Endodermal cell (in vitro differentiated cells): ENCODE measurements at regions not wholly inside any gene's neighbourhood (a gene's known extent, or its start where the extent isn't known, plus 50 kb on each side); places are given as distances from the start of the nearest gene placed in this dataset.

Source experiments
- DNase-seq: peaks from one replicate; pipeline ENCODE4 v3.0.0-alpha.2; 2017
- H3K27ac ChIP-seq: 2 replicates; pipeline ENCODE4 v1.5.1; 2013; ENCODE audit warnings: mild to moderate bottlenecking, low read depth, low read length, moderate library complexity
- H3K27me3 ChIP-seq: 2 replicates; pipeline ENCODE4 v1.6.1; 2013; ENCODE audit warnings: mild to moderate bottlenecking, low read length, moderate library complexity; ENCODE audit not compliant: insufficient read depth, control insufficient read depth, poor library complexity, severe bottlenecking
- H3K36me3 ChIP-seq: 2 replicates; pipeline ENCODE4 v1.7.0; 2013; ENCODE audit warnings: mild to moderate bottlenecking, low read length, moderate library complexity; ENCODE audit not compliant: control insufficient read depth, insufficient read depth
- H3K4me1 ChIP-seq: one replicate; pipeline ENCODE4 v1.7.0; 2013; ENCODE audit warnings: low read length; ENCODE audit not compliant: control insufficient read depth, insufficient read depth
- H3K4me3 ChIP-seq: 2 replicates; pipeline ENCODE4 v1.5.1; 2013; ENCODE audit warnings: mild to moderate bottlenecking, low read length, moderate library complexity
- H3K9ac ChIP-seq: 2 replicates; pipeline ENCODE4 v1.6.1; 2013; ENCODE audit warnings: mild to moderate bottlenecking, low read length, moderate library complexity; ENCODE audit not compliant: poor library complexity, severe bottlenecking; ENCODE audit errors: extremely low read depth
- H3K9me3 ChIP-seq: 2 replicates; pipeline ENCODE4 v1.6.1; 2013; ENCODE audit warnings: mild to moderate bottlenecking, low read length, moderate library complexity; ENCODE audit not compliant: control insufficient read depth
- H3K27ac Mint-ChIP-seq: 2 replicates; pipeline ENCODE4 v1.8.0; 2020; ENCODE audit warnings: mixed read lengths
- H3K27me3 Mint-ChIP-seq: 2 replicates; pipeline ENCODE4 v1.8.0; 2021; ENCODE audit warnings: mild to moderate bottlenecking, mixed read lengths; ENCODE audit not compliant: insufficient read depth
- H3K36me3 Mint-ChIP-seq: 2 replicates; pipeline ENCODE4 v1.8.0; 2020; ENCODE audit warnings: low read depth, mixed read lengths
- H3K4me1 Mint-ChIP-seq: 2 replicates; pipeline ENCODE4 v1.8.0; 2020; ENCODE audit warnings: mixed read lengths
- H3K4me3 Mint-ChIP-seq: 2 replicates; pipeline ENCODE4 v1.8.0; 2020; ENCODE audit warnings: mild to moderate bottlenecking, moderate library complexity, mixed read lengths
- H3K9me3 Mint-ChIP-seq: 2 replicates; pipeline ENCODE4 v1.8.0; 2020; ENCODE audit warnings: mild to moderate bottlenecking, mixed read lengths
- WGBS, 2 experiments: methylation state at CpG; one replicate each; pipeline versions ENCODE4 v1.1.5 to v1.1.7; 2013; ENCODE audit warnings: missing lambda C conversion rate in 2 of 2, mixed read lengths in 1 of 2; ENCODE audit not compliant: insufficient coverage in 1 of 2, insufficient read length in 1 of 2; 5-methylcytosine and 5-hydroxymethylcytosine counted together
- TF ChIP-seq, protein P1 (sequence below): fragments of 200-600 bp; sonication (generic); conservative IDR thresholded peaks from 2 replicates; pipeline ENCODE4 v1.5.0; 2021; ENCODE audit warnings: antibody characterized with exemption, mild to moderate bottlenecking

DNA sequence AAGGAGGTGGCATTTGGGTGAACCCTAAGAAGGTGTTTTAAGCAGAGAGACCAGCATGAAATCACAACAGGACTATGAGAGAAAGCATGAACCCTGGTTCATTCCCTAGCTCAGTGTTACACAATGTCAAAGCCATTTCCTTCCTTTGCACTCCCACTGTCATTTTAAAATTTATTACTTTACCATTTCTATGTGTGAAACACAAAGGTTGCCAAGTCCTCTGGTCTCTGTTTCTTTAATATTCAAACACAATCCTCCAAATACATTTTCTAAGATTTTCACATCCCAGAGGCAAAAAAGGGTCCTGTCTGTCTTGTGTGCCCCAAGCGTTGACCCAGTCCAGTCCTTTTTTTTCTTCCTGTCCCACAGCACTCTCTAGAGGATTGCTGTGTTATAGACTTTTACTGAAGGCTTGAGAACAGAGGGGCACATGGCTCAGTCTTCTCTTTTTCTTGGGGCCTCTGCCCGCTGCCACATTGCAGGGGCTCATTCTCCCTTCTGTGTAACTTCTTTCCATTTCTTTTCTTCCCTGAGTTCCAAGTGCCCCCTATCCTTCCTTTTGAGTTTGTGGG, 78.6 kb upstream of the SLC28A3 start:
- H3K9ac ChIP-seq = no peak overlapping the region
- Mint-ChIP-seq H3K27ac (no peak overlapping the region), H3K4me3 (no peak overlapping the region), H3K27me3 (no peaks in the 10 kb centered on the region), H3K9me3 (peaks cover 16% of the 10 kb centered on the region), H3K36me3 (peaks cover 3% of the 10 kb centered on the region), H3K4me1 (no peaks in the 10 kb centered on the region)
- peaks cover 21% of the 10 kb centered on the region for H3K9me3 ChIP-seq
- H3K27ac ChIP-seq = no peak overlapping the region
- DNase-seq = no peak
- WGBS, 2 experiments = 54% methylated on average over 2 of the region's 2 CpGs; no CpG with 5 or more reads in 1 of the 2 experiments
- H3K4me3 ChIP-seq = no peak overlapping the region
- H3K36me3 ChIP-seq = no peaks in the 10 kb centered on the region
- TF ChIP-seq, protein P1, sequence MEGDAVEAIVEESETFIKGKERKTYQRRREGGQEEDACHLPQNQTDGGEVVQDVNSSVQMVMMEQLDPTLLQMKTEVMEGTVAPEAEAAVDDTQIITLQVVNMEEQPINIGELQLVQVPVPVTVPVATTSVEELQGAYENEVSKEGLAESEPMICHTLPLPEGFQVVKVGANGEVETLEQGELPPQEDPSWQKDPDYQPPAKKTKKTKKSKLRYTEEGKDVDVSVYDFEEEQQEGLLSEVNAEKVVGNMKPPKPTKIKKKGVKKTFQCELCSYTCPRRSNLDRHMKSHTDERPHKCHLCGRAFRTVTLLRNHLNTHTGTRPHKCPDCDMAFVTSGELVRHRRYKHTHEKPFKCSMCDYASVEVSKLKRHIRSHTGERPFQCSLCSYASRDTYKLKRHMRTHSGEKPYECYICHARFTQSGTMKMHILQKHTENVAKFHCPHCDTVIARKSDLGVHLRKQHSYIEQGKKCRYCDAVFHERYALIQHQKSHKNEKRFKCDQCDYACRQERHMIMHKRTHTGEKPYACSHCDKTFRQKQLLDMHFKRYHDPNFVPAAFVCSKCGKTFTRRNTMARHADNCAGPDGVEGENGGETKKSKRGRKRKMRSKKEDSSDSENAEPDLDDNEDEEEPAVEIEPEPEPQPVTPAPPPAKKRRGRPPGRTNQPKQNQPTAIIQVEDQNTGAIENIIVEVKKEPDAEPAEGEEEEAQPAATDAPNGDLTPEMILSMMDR = peak; percentile 66
- no peaks in the 10 kb centered on the region for H3K27me3 ChIP-seq
- no peaks in the 10 kb centered on the region for H3K4me1 ChIP-seq

DNA sequence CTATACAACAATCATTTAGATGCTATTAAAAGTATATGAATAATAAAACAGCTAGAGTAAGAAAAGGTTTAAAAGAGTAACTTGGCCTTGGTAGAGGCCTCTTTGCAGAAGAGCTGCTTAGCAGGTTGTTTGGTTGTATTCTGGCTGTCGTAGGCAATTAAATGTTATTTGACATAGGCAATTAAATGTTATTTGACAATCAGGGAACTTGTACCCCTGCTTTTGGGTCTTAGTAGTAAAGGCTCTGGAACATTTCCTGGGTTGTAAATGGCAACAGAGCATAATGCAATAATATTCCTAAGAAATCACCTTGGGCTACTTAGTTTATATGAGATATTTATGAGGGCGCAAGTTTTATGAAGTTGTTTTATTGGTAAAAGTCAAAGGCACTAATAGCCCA, 84.4 kb upstream of the SLC28A3 start:
- Mint-ChIP-seq H3K36me3 (peaks cover 3% of the 10 kb centered on the region), H3K4me1 (no peaks in the 10 kb centered on the region), H3K4me3 (no peak overlapping the region), H3K9me3 (peaks cover 23% of the 10 kb centered on the region), H3K27me3 (no peaks in the 10 kb centered on the region), H3K27ac (no peak overlapping the region)
- no peaks in the 10 kb centered on the region for H3K4me1 ChIP-seq
- H3K36me3 ChIP-seq = no peaks in the 10 kb centered on the region
- TF ChIP-seq, protein P1 = no peak
- H3K9me3 ChIP-seq = peaks cover 21% of the 10 kb centered on the region
- WGBS, 2 experiments = 86 to 95% methylated on average over 1 to 2 of the region's 2 CpGs
- H3K4me3 ChIP-seq = no peak overlapping the region
- no peak overlapping the region for H3K9ac ChIP-seq
- no peaks in the 10 kb centered on the region for H3K27me3 ChIP-seq
- no peak overlapping the region for H3K27ac ChIP-seq
- DNase-seq = no peak

DNA sequence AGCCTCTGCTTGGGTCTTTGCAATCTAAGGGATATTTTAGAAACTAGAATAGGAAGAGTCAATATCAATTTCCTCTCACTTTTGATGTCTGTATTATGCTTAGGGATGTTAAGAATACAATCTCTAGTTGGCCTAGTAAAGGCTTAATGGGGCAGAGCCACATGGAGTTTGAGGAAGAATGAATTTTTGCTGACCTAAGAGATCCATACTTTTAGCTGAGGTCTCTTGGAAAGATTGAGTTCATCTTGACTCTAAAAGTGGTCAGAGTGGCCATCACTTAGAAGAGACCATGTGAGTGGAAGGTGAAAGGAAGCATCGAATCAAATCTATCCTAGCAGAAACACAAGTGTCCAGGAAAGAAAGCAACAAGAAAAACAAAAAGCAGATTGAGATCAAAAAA, 92.2 kb upstream of the SLC28A3 start:
- Mint-ChIP-seq H3K27me3 (no peaks in the 10 kb centered on the region), H3K36me3 (no peaks in the 10 kb centered on the region), H3K27ac (no peak overlapping the region), H3K4me3 (no peak overlapping the region), H3K4me1 (no peaks in the 10 kb centered on the region), H3K9me3 (no peaks in the 10 kb centered on the region)
- Histone ChIP-seq H3K9ac (no peak overlapping the region), H3K36me3 (no peaks in the 10 kb centered on the region), H3K27me3 (no peaks in the 10 kb centered on the region), H3K4me3 (no peak overlapping the region), H3K9me3 (no peaks in the 10 kb centered on the region), H3K4me1 (no peaks in the 10 kb centered on the region), H3K27ac (no peak overlapping the region)
- no peak for DNase-seq
- WGBS, 2 experiments = 81 to 100% methylated on average over 1 of the region's 1 CpG
- TF ChIP-seq, protein P1 = no peak
